HEK293T (cell line): ENCODE measurements at regions not wholly inside any gene's neighbourhood (a gene's known extent, or its start where the extent isn't known, plus 50 kb on each side); places are given as distances from the start of the nearest gene placed in this dataset.

Experiments used
- FOXA1 ChIP-seq: fragments of 450-650 bp; IDR thresholded peaks from 2 replicates; pipeline ENCODE4 v1.6.1; 2016; ENCODE audit warnings: mild to moderate bottlenecking
- SUZ12 ChIP-seq: fragments of 450-650 bp; IDR thresholded peaks from 2 replicates; pipeline ENCODE4 v1.6.1; 2016; ENCODE audit warnings: mild to moderate bottlenecking

GRCh38 chr11:94678236-94678635 is 89.9 kb upstream of the AMOTL1 start:
- no peak for TF ChIP-seq FOXA1
- no peak for TF ChIP-seq SUZ12
